NK-92 treated with Interleukin-12 subunit alpha and Interleukin-12 subunit beta, amount 100 ng/mL, for 24 hours (cell line): ENCODE measurements at regions not wholly inside any gene's neighbourhood (a gene's known extent, or its start where the extent isn't known, plus 50 kb on each side); places are given as distances from the start of the nearest gene placed in this dataset.
"Not testable (repeated sequence)": the region's sequence is repeated elsewhere in the genome, so short reads cannot be mapped to it uniquely, and the experiment has no call there.

Experiments used
- DNase-seq: peaks from one replicate; lab custom pipeline; 2025; lab: John Stamatoyannopoulos, UW

GRCh38 chr3:79960594-79960993 lies 192.8 kb upstream of the ROBO1 start:
- no peak for DNase-seq

- no peak for DNase-seq
Measured at GRCh38 chr3:79957066-79957465, 189.3 kb upstream of the ROBO1 start.

- DNase-seq = no peak
Measured at GRCh38 chr3:79954756-79955155, 187.0 kb upstream of the ROBO1 start.

DNA sequence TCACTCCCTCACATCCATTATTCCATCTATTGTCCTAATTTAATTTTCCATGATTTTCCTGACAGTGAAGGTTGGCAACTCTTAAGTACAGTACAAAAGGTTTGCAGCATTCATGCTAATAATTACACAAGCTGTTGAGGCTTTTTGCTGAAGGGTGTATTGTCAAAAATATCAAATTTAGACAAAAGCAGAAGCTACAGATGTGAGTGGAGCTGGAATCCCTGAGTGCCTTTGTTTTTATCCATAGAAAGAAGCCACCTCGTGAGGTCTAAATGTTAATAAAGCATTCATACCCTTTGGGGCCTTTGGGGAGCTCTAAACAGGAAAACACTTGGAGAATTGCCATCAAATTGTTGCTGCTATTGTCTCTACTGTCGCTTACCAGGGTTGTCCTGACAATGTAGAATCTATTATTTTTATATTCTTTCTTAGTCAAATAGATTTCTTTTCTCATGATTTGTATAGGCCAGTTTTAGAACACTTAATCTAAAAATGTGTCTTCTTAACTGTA lies 185.8 kb upstream of the ROBO1 start:
- DNase-seq = no peak

DNA sequence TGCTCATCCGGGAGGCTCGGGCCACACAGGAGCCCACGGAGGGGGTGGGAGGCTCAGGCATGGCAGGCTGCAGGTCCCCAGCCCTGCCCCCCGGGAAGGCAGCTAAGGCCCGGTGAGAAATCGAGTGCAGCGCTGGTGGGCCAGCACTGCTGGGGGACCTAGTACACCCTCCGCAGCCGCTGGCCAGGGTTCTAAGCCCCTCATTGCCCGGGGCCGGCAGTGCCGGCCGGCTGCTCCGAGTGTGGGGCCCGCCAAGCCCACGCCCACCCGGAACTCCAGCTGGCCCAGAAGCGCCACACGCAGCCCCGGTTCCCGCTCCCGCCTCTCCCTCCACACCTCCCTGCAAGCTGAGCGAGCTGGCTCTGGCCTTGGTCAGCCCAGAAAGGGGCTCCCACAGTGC lies 183.6 kb upstream of the ROBO1 start:
- DNase-seq = not testable (repeated sequence)

- DNase-seq = no peak
Measured at GRCh38 chr3:79947957-79948356, 180.2 kb upstream of the ROBO1 start.

DNA sequence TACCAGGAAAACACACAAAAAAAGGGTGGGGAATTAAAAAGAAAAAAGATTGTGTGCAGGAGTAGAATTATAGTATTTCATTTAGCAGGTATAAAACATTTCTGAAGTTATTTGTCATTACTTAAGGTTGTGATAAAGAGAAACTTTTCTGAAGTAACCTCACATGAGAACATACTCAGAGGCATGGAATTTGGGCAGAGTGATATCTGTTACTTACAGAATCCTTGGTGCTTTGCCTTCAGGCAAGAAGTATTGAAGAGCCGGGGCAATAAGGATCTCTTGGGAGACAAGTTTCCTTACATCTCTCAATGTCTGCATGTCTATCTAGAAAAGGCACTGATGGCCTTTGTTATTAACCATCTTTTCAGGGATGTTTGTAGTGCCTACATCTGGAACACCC lies 179.7 kb upstream of the ROBO1 start:
- no peak for DNase-seq

DNA sequence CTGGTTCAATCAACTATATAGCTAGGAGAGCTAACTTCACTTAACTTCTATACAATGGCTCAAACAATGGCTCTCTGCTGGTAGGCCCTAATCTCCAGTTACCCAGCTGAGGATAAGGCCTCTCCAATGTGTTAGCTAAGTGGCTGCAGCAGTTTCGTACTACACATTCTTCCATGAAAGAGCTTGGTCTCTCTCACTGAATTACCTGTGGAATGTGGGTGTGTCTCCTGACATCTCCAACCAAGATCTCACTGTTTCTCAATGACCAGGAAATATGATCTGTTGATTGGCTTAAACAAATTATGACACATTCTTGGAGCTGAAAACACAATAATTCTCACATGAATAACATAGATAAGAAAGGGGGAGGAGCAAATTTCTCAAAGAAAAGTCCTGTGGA lies 169.8 kb upstream of the ROBO1 start:
- no peak for DNase-seq

- DNase-seq = no peak
Measured at GRCh38 chr3:79930196-79930595, 162.4 kb upstream of the ROBO1 start.

DNA sequence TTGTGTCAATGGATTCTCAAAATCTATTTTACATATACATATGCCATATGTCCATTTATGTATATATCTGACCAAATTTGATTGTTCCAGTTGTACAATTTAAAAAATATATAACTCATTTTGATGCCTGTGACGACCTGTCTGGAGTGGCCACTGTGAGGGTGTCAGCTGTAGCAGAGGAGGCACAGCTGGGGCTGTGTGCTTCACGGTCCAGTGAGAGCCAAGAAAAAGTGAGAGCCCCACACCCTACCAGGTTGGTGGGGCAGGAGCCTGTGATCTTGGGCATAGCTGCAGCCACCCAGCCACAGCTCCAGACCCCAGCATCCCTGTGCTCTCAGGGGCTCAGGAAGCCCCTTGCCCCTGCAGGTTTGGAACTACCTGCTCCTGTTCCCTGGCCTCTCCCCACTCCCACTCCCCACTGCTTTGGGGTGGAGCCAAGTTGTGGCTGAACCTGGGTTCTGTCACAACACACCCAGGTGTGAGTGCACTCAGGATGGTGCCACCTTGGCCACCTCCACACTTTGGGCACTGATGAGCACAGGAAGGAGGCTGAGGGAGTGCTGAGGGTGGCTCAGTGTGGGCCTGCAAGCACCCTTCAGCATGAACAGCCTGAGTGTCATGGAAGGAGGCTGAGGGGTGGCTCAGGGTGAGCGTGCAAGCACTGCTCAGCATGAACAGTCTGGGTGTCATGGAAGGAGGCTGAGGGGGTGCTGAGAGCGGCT lies 161.1 kb upstream of the ROBO1 start:
- no peak for DNase-seq

DNA sequence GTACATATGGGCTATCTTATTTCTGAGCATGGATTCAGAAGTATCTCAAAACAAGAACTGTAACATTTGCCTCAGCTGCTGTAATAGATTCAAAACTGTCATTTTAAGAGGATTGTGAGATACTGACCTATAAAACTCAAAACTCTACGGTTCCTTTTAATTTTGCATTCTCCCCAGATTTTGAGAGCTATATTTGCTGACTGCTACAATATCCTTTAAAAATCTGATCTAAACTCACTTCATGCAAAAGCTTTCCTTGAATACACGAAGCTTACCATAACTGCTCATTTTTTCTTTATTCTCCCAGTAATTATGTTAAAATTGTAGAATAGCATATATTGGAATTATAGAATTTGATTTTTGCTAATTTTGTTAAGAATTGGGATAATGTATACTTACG lies 158.7 kb upstream of the ROBO1 start:
- DNase-seq = no peak

DNA sequence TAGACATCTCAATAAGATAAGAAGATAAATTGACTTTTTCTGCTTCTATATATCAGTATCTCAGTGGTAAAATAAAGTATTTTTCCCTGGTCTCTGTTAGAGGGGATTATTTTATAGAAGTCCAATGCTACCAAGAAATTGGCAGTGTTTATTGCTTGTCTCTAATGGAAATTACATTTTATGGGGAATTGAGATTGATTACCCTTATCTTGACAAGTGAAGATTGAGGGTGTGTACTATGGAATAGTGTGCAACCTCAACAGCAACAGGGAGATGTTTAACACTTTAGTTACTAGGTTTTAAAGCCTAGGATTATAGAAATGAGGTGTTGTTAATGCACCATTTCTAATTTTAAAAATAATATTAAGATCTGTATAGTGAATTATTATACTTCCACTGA lies 154.8 kb upstream of the ROBO1 start:
- DNase-seq = no peak

GRCh38 chr3:79917561-79917960 lies 149.8 kb upstream of the ROBO1 start:
- no peak for DNase-seq

DNA sequence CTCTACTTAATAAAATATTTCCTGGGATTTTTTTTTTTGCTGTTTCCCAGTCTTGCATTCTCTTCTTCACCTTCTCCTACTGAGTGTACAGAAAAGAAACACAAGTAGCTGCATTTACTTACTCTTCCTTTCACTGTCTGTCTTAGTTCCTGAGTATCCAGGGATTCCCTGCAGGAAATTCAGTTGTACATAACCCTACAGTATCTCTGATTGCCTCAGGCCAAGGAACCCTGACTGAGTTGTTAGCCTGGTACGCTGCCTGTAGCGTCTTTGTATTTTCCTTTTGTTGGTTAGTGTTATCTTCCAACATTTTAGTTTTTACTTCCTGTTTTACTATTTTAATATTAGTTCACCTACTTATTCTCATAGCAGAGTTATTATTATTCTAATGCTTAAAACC lies 142.5 kb upstream of the ROBO1 start:
- no peak for DNase-seq

DNA sequence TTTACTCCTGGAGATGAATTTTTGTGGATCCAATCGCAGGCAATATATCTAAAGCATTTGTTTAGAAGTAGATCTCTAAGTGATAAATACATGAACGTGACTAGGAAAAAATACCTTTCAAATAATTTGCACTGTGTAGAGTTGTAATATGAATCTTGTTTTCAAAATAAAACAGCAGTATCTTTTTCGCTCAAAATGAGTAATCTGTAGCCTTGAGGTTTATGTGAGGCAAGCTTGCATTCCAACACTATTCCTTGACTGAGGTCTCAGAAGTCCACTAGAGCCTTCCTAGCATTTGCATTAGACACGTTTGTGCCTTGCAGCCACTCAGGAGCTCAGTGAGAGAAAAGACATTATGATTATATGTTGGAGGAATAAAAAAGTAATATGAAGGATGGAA lies 138.3 kb upstream of the ROBO1 start:
- no peak for DNase-seq

DNA sequence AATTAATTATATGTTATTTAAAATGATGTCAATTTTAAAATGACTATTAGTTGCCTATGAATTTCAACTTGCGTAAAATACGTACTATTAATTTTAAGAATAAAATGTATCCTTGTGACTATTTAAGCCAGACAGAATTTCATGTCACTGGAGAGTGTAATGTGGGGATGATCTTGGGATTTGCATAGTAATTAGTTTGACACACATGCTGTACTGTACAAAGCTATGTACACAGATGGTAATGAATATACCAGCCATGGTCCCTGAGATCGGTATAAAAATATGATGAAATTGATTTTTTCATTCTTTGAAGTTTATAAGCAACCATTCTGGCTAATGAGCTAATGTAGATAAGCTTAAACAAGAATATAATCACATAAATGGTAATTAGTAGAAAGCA lies 134.4 kb upstream of the ROBO1 start:
- no peak for DNase-seq

GRCh38 chr3:79898907-79899306 lies 131.1 kb upstream of the ROBO1 start:
- DNase-seq = no peak

DNA sequence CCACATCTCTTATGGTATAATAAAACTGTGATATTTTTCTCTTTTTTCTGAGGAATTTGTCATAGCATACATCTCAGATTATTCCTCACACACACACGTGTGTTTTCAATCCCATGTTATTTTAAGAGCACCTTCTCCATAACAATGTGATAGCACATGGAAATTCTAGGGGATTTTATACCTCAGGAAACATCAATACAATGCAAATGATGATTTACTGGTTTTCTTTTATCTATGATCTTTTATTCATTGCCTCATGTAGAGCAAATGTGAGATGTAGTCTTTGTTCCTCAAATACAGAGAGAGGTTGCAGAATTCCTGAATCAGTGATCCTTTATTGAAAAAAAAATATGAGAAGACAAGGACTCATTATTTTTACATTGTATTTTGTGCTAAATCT lies 128.3 kb upstream of the ROBO1 start:
- no peak for DNase-seq

DNA sequence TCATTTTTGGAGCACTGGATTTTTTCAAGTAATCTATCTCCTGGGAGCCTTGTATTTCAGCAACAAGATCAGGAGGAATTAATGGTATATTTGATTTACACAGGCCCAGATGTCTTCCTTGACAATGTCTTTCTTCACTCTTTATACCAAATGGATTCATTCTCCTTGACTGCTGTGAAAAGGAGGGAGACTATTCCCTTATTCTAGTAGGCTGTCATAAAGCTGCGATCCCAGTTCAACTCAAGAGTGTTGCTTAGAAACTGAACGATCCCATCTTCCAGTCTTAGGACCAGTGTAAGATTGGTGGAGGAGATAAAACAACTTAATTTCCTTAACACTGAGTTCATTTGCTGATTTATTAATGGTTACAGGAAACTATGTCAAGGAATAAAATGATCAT lies 119.4 kb upstream of the ROBO1 start:
- no peak for DNase-seq

DNA sequence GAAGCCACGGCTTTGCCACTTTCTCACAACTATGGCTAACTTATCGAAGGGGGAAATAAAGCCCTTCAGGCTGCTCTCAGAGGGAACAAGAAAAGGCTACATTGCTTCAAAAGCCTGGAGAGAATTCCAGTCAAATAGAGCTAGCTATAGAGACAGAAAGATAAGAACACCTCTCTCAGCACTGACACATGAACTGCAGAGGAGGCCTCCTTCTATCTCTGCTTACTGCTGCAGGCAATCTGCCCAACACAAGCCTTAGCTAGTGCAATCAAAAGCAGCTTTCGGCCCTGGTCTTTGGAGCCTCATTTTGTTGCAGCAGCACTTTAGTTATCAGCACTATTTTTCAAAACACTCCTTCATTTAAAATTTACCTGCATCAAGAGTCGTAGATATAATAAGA lies 118.4 kb upstream of the ROBO1 start:
- no peak for DNase-seq

- no peak for DNase-seq
Measured at GRCh38 chr3:79885407-79885806, 117.6 kb upstream of the ROBO1 start.

DNA sequence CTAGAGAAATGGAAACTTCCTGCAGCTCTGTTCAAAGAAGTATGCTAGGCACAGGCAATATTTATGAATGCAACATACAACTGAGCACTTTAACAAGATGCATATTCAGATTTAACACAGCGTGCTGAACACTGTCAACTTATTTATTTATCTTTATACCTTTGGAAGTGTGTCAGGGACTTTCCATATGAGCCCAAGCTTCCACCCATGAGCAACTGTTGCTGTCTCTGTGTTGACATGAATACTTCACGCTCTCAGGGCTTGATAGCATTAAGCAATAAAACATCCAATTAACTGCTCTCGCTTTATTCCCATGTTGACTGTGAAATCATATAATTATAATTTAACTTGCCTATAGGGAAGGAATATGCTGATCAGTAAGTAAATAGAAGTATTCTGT lies 116.6 kb upstream of the ROBO1 start:
- no peak for DNase-seq

- DNase-seq = no peak
Measured at GRCh38 chr3:79881431-79881830, 113.6 kb upstream of the ROBO1 start.

DNA sequence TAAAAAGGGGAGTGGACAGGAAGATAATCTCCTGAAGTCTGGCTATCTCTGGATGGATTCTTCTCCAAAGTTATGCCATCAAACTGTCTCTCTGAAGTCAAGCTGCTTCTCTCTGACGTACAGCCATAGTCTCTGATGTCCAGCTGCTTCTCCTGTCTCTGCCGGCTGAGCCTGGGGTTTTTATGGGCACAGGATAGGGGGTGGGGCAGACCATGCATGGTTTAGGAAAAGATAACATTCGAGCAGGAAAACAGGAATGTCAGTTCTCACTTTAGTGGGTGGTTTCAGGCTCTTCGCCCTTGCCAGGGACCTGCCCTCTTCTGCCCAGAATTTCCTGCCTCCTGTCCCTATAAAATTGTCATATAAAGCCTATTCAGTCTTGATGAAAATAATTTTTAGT lies 110.9 kb upstream of the ROBO1 start:
- DNase-seq = no peak
